ENCODE measurements at regions not wholly inside any gene's neighbourhood (a gene's known extent, or its start where the extent isn't known, plus 50 kb on each side); places are given as distances from the start of the nearest gene placed in this dataset.

DNA sequence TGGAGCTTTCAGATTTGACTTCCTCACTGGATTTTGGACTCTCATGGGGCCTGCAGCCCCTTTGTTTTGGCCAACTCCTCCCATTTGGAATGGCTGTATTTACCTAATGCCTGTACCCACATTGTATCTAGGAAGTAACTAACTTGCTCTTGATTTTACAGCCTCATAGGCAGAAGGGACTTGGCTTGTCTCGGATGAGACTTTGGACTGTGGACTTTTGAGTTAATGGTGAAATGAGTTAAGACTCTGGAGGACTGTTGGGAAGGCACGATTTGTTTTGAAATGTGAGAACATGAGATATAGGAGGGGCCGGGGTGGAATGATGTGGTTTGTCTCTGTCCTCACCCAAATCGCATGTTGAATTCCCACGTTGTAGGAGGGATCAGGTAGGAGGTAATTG lies 233.4 kb upstream of the GALNT5 start:
- H3K9me3 ChIP-seq (ENCODE audit: control insufficient read depth, low read depth, low read length): no peaks in the 10 kb centered on the region
- no peaks in the 10 kb centered on the region for H3K36me3 ChIP-seq (ENCODE audit: control insufficient read depth, insufficient read depth, low read length)
- peaks cover 7% of the 10 kb centered on the region for H3K4me1 ChIP-seq (ENCODE audit: control insufficient read depth, insufficient read depth, low read length)
- WGBS (ENCODE audit: insufficient coverage, low lambda C conversion rate): no CpG with 5 or more reads among the region's 5 CpGs
- H3K27ac ChIP-seq (ENCODE audit: low read length): peak overlapping the region; percentile 28
- H3K4me3 ChIP-seq (ENCODE audit: low read length): no peak overlapping the region
- peak; percentile 51 to 78 for DNase-seq
- no peaks in the 10 kb centered on the region for H3K27me3 ChIP-seq (ENCODE audit: control insufficient read depth, insufficient read depth, low read length)

DNA sequence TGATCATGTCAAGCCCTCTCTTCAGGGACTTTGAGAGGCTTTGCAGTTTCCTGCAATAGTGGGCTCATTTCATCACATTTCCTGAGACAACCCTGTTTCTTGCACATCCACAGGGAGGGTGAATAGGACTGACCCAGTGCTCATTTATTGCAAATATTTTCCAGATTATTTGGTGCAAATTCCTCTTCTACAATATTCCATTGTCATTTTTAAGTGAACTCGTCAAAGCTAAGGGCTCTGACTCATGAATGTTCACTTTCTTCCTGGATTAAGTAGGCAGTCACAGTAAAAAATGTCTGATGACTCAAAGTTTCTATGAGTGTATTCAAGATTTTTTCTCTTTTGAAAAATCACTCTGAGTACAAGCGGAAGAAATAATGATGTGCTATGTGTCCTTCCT lies 225.5 kb upstream of the GALNT5 start:
- Histone ChIP-seq H3K4me1 (ENCODE audit: control insufficient read depth, insufficient read depth, low read length) (no peaks in the 10 kb centered on the region), H3K27ac (ENCODE audit: low read length) (no peak overlapping the region), H3K36me3 (ENCODE audit: control insufficient read depth, insufficient read depth, low read length) (no peaks in the 10 kb centered on the region), H3K9me3 (ENCODE audit: control insufficient read depth, low read depth, low read length) (no peaks in the 10 kb centered on the region), H3K4me3 (ENCODE audit: low read length) (no peak overlapping the region), H3K27me3 (ENCODE audit: control insufficient read depth, insufficient read depth, low read length) (no peaks in the 10 kb centered on the region)
- WGBS (ENCODE audit: insufficient coverage, low lambda C conversion rate): 88% methylated on average over 1 of the region's 2 CpGs
- DNase-seq: no peak

DNA sequence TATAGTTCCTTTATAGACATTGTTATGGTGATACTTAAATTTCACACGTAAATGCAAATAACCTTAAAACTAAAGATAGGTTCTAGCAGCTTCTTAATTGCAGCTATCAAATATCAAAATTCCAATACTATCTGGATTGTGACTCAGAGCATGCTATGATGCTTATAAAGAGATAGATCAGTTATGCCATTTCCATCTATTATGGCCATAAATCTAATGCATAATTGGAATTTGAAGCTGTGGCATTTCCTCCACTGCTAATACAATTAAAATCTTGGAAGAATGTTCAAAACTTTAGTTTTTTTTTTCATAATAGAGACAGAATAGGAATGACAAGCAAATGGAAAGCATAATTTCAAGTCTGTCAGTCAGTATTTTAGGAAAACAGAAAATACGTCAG lies 220.8 kb upstream of the GALNT5 start:
- H3K27ac ChIP-seq (ENCODE audit: low read length): no peak overlapping the region
- WGBS (ENCODE audit: insufficient coverage, low lambda C conversion rate): 94% methylated on average over 2 of the region's 2 CpGs
- no peaks in the 10 kb centered on the region for H3K27me3 ChIP-seq (ENCODE audit: control insufficient read depth, insufficient read depth, low read length)
- H3K36me3 ChIP-seq (ENCODE audit: control insufficient read depth, insufficient read depth, low read length): no peaks in the 10 kb centered on the region
- DNase-seq: no peak
- no peaks in the 10 kb centered on the region for H3K9me3 ChIP-seq (ENCODE audit: control insufficient read depth, low read depth, low read length)
- no peaks in the 10 kb centered on the region for H3K4me1 ChIP-seq (ENCODE audit: control insufficient read depth, insufficient read depth, low read length)
- no peak overlapping the region for H3K4me3 ChIP-seq (ENCODE audit: low read length)

- WGBS (ENCODE audit: insufficient coverage, low lambda C conversion rate): 100% methylated on average over 1 of the region's 1 CpG
- Histone ChIP-seq H3K9me3 (ENCODE audit: control insufficient read depth, low read depth, low read length) (no peaks in the 10 kb centered on the region), H3K4me1 (ENCODE audit: control insufficient read depth, insufficient read depth, low read length) (no peaks in the 10 kb centered on the region), H3K36me3 (ENCODE audit: control insufficient read depth, insufficient read depth, low read length) (no peaks in the 10 kb centered on the region), H3K4me3 (ENCODE audit: low read length) (no peak overlapping the region), H3K27ac (ENCODE audit: low read length) (no peak overlapping the region), H3K27me3 (ENCODE audit: control insufficient read depth, insufficient read depth, low read length) (no peaks in the 10 kb centered on the region)
- DNase-seq: no peak
Observed at GRCh38 chr2:157043786-157044185, 213.7 kb upstream of the GALNT5 start.

DNA sequence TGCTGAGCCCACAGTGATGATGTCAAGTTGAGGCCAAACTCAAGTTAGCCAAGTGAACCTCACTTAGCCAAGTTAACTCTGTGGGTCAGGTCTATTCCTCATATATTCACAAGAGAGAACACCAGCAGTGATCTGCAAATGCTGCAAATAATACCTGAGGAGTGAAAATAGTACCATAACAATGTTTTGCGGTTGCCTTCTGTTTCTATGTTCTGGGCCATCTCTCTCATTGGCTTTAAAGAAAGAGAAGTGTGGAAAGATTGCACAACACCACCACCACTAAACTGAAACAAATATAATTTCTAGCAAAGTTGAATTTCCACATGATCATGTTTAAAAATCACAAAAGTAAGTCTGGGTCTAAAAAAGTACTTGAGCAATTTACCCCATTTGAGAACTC lies 211.1 kb upstream of the GALNT5 start:
- H3K36me3 ChIP-seq (ENCODE audit: control insufficient read depth, insufficient read depth, low read length): no peaks in the 10 kb centered on the region
- DNase-seq: no peak
- no peaks in the 10 kb centered on the region for H3K9me3 ChIP-seq (ENCODE audit: control insufficient read depth, low read depth, low read length)
- H3K27me3 ChIP-seq (ENCODE audit: control insufficient read depth, insufficient read depth, low read length): no peaks in the 10 kb centered on the region
- H3K4me1 ChIP-seq (ENCODE audit: control insufficient read depth, insufficient read depth, low read length): no peaks in the 10 kb centered on the region
- H3K27ac ChIP-seq (ENCODE audit: low read length): no peak overlapping the region
- no peak overlapping the region for H3K4me3 ChIP-seq (ENCODE audit: low read length)
- 100% methylated on average over 1 of the region's 1 CpG for WGBS (ENCODE audit: insufficient coverage, low lambda C conversion rate)

DNA sequence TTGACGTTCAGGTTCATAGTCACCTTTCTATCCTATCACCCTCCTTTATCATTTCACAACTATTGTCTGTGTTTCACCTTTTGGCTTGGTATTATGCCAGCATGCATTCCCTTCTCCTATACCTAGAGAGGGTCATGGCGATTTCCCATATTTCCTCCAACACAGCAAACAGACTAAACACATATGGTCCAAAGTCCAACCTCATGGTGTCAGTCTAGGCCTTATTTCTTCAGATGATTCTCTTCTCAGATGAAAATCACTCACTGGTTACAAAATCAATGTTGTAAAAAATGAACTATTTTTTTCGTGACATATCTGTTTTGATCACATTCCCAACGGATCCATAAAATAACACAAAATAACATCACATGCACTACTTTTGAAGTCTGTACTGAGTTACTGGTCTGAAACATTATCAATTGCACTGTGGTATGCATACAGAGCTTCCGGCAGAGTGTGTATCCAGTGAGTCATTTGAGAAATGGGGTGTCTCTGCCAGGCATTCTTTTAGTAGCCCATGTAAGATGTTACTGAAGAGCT lies 204.8 kb upstream of the GALNT5 start:
- no CpG with 5 or more reads among the region's 5 CpGs for WGBS (ENCODE audit: insufficient coverage, low lambda C conversion rate)
- peak in 1 of 2 donors; percentile 11 for DNase-seq
- Histone ChIP-seq H3K4me1 (ENCODE audit: control insufficient read depth, insufficient read depth, low read length) (no peaks in the 10 kb centered on the region), H3K36me3 (ENCODE audit: control insufficient read depth, insufficient read depth, low read length) (no peaks in the 10 kb centered on the region), H3K27me3 (ENCODE audit: control insufficient read depth, insufficient read depth, low read length) (no peaks in the 10 kb centered on the region), H3K27ac (ENCODE audit: low read length) (no peak overlapping the region), H3K4me3 (ENCODE audit: low read length) (no peak overlapping the region), H3K9me3 (ENCODE audit: control insufficient read depth, low read depth, low read length) (no peaks in the 10 kb centered on the region)

DNA sequence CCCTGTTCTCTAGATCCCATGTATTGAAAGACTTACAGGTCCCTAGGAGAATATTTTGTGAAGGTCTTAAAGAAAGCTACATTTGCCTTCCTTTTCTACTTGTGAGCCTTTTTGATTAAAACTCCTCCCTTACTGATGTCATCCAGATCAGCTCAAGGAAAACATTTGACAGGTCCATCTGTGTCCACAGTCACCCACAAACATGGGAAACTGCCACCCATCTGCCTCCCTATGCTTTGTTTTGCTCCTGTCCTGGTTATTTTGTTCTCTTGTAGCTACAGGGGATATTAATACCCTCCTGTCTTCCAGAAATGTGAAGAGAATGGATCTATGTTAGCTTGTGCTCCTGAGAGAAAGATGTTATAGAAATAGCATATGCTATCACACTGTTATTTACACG lies 203.6 kb upstream of the GALNT5 start:
- no peaks in the 10 kb centered on the region for H3K4me1 ChIP-seq (ENCODE audit: control insufficient read depth, insufficient read depth, low read length)
- no peaks in the 10 kb centered on the region for H3K9me3 ChIP-seq (ENCODE audit: control insufficient read depth, low read depth, low read length)
- H3K4me3 ChIP-seq (ENCODE audit: low read length): no peak overlapping the region
- no peak overlapping the region for H3K27ac ChIP-seq (ENCODE audit: low read length)
- no peaks in the 10 kb centered on the region for H3K27me3 ChIP-seq (ENCODE audit: control insufficient read depth, insufficient read depth, low read length)
- no peak for DNase-seq
- no peaks in the 10 kb centered on the region for H3K36me3 ChIP-seq (ENCODE audit: control insufficient read depth, insufficient read depth, low read length)
- 100% methylated on average over 1 of the region's 1 CpG for WGBS (ENCODE audit: insufficient coverage, low lambda C conversion rate)

DNA sequence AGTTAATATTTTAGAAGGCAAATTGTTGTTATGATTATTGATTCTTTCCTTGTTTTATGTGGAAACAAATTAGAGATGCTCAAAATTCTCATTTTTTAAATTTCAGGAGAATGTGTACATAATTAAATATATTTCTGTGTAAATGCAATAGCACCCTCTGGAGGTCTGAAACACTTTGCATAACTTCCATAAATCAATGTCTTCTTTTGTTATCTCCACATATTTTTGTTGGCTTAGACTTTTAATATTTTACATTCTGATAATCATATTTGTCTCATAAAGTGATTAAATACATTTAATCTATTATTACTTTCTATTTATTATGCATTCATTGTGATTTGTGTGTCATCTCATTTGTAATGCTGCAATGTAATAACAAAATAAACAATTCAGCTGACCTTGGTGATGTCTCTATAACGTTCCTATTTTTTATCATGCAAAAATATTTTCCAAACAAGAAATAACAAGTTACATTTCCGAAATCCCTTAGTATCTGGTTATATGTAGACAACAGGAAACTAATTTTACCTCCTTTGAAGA lies 201.8 kb upstream of the GALNT5 start:
- H3K9me3 ChIP-seq (ENCODE audit: control insufficient read depth, low read depth, low read length): no peaks in the 10 kb centered on the region
- H3K4me3 ChIP-seq (ENCODE audit: low read length): no peak overlapping the region
- no peak overlapping the region for H3K27ac ChIP-seq (ENCODE audit: low read length)
- DNase-seq: peak in 1 of 2 donors; percentile 17
- WGBS (ENCODE audit: insufficient coverage, low lambda C conversion rate): 67% methylated on average over 1 of the region's 2 CpGs
- H3K4me1 ChIP-seq (ENCODE audit: control insufficient read depth, insufficient read depth, low read length): no peaks in the 10 kb centered on the region
- no peaks in the 10 kb centered on the region for H3K36me3 ChIP-seq (ENCODE audit: control insufficient read depth, insufficient read depth, low read length)
- H3K27me3 ChIP-seq (ENCODE audit: control insufficient read depth, insufficient read depth, low read length): no peaks in the 10 kb centered on the region

DNA sequence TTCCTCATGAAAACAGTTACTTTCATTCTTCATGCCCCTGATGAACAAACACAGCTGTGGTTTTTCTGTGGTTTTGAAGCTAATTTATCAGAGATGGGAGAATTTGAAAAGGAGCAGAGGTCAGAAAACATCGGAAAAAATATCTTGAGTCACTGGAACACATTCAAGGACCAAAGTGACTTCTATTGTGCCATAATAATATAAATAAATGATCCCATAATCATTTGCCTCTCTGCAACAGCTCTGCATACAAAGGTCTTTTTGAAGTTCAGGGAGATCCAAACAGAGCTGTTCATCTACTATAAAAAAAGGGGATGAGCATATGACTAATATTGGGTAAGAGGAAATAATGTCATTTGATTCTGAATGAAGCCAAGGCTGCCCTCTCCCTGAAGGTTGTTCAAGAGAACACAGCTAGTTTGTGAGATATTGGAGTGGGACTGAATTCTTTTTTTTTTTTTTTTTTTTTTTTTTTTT lies 201.3 kb upstream of the GALNT5 start:
- DNase-seq: no peak
- Histone ChIP-seq H3K36me3 (ENCODE audit: control insufficient read depth, insufficient read depth, low read length) (no peaks in the 10 kb centered on the region), H3K9me3 (ENCODE audit: control insufficient read depth, low read depth, low read length) (no peaks in the 10 kb centered on the region), H3K4me1 (ENCODE audit: control insufficient read depth, insufficient read depth, low read length) (no peaks in the 10 kb centered on the region), H3K27me3 (ENCODE audit: control insufficient read depth, insufficient read depth, low read length) (no peaks in the 10 kb centered on the region), H3K27ac (ENCODE audit: low read length) (no peak overlapping the region), H3K4me3 (ENCODE audit: low read length) (no peak overlapping the region)
- no CpG with 5 or more reads among the region's 1 CpG for WGBS (ENCODE audit: insufficient coverage, low lambda C conversion rate)

DNA sequence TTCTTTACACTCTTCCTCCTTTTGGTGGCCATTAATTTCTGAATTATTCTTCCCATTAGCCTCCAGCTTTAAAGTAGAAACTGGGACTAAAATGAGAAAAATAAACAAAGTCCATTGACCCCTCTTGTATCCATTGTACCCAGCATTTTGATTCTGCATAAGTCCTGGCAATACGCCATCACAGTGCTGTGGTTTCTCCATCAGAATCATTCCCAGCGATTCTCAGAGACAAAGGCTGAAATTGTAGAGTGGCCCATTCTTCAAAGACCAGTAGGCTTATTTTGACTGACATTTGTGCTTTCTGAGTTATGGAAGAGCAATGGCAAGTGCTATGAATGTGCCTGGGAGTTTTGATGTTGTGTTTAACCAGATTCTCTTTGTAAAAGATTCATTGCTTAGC lies 199.3 kb upstream of the GALNT5 start:
- no peaks in the 10 kb centered on the region for H3K36me3 ChIP-seq (ENCODE audit: control insufficient read depth, insufficient read depth, low read length)
- H3K4me3 ChIP-seq (ENCODE audit: low read length): no peak overlapping the region
- no peaks in the 10 kb centered on the region for H3K9me3 ChIP-seq (ENCODE audit: control insufficient read depth, low read depth, low read length)
- H3K4me1 ChIP-seq (ENCODE audit: control insufficient read depth, insufficient read depth, low read length): no peaks in the 10 kb centered on the region
- no peak for DNase-seq
- H3K27me3 ChIP-seq (ENCODE audit: control insufficient read depth, insufficient read depth, low read length): no peaks in the 10 kb centered on the region
- H3K27ac ChIP-seq (ENCODE audit: low read length): no peak overlapping the region
- no CpG with 5 or more reads among the region's 2 CpGs for WGBS (ENCODE audit: insufficient coverage, low lambda C conversion rate)

DNA sequence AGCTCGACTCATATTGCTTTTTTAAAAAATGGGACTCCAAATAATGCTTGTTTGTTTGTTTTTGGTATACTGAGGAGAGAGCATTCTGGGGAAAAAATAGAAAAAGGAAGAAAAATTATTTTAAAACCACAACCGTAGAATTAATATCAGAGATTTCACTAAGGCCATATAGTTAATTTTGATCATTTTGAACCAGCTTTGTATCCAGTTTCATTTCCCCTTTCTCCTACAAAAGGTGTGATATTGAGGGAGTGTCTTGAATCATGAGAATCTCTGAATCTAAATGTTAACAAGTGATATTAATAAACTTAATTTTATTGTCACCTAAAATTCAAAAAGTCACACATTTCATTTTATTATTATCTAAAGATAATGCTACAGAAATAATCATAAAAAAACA lies 198.5 kb upstream of the GALNT5 start:
- 100% methylated on average over 1 of the region's 2 CpGs for whole genome bisulfite sequencing (ENCODE audit: insufficient coverage, low lambda C conversion rate)
- no peaks in the 10 kb centered on the region for H3K36me3 ChIP-seq (ENCODE audit: control insufficient read depth, insufficient read depth, low read length)
- H3K4me1 ChIP-seq (ENCODE audit: control insufficient read depth, insufficient read depth, low read length): no peaks in the 10 kb centered on the region
- H3K4me3 ChIP-seq (ENCODE audit: low read length): no peak overlapping the region
- no peak for DNase-seq
- H3K27ac ChIP-seq (ENCODE audit: low read length): no peak overlapping the region
- H3K27me3 ChIP-seq (ENCODE audit: control insufficient read depth, insufficient read depth, low read length): no peaks in the 10 kb centered on the region
- H3K9me3 ChIP-seq (ENCODE audit: control insufficient read depth, low read depth, low read length): no peaks in the 10 kb centered on the region

Measured in large intestine (tissue), 3 donors.